ENCODE measurements at regions not wholly inside any gene's neighbourhood (a gene's known extent, or its start where the extent isn't known, plus 50 kb on each side); places are given as distances from the start of the nearest gene placed in this dataset.
"Not testable (repeated sequence)": the region's sequence is repeated elsewhere in the genome, so short reads cannot be mapped to it uniquely, and the experiment has no call there.

DNA sequence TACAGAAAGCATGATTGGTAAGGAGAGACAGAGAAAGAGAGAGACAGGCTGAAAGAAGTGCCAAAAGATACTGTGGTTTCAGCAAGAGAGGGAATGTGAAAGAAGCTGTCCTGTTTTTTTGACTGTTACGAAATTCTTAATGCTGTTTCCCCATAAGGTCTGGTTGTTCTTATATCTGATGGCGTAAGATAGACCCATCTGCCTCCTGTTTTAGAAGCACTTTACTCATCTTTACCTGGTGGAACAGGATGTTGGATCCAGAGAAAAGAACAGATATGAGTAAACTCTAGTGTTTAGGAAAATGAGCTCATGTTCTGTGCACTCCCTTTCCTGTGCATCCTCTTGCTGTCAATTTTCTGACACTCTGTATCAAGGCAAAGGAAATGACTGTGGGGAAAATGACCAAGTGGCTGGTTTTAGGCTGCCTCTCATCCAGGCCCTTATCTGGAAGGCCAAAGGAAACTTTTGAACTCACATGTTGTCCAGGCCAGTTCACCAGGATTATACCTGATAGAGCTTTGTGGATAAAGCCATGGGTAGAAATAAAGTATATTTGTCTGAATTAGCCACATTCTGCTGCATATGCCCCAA, 311.7 kb upstream of the HTR2C start:
- Histone ChIP-seq H3K27ac (ENCODE audit: low read depth, low read length) (no peak overlapping the region), H3K36me3 (ENCODE audit: control insufficient read depth, insufficient read depth, low read length) (no peaks in the 10 kb centered on the region), H3K9me3 (ENCODE audit: control insufficient read depth, insufficient read depth, low read length) (no peaks in the 10 kb centered on the region), H3K27me3 (ENCODE audit: control insufficient read depth, insufficient read depth, low read length) (no peaks in the 10 kb centered on the region; the same call in 1 of the 2 replicates), H3K9ac (ENCODE audit: low read depth, low read length) (no peak overlapping the region), H3K4me1 (ENCODE audit: control insufficient read depth, insufficient read depth, low read length) (no peaks in the 10 kb centered on the region), H3K4me3 (ENCODE audit: low read depth, low read length) (no peak overlapping the region)

DNA sequence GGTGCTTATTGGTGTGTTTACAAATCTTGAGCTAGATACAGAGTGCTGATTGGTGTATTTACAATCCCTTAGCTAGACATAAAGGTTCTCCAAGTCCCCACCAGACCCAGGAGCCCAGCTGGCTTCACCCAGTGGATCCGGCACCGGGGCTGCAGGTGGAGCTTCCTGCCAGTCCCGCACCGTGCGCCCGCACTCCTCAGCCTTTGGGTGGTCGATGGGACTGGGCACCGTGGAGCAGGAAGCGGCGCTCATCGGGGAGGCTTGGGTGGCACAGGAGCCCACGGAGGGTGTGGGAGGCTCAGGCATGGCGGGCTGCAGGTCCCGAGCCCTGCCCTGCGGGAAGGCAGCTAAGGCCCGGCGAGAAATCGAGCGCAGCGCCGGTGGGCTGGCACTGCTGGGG, 313.5 kb upstream of the HTR2C start:
- not testable (repeated sequence) for H3K27me3 ChIP-seq (ENCODE audit: control insufficient read depth, insufficient read depth, low read length)

DNA sequence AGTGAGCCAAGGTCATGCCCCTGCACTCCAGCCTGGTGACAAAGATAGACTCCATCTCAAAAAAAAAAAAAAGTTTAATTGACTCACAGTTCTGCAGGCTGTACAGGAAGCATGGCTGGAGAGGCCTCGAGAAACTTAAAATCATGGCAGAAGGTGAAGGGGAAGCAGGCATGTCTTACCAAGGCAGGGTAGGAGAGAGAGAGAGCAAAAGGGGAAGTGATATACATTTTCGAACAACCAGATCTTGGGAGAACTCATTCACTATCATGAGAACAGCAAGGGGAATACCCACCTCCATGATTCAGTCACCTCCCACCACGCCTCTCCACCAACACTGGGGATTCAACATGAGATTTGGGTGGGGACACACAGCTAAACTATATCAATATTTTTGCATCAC, 315.2 kb upstream of the HTR2C start:
- Histone ChIP-seq H3K4me3 (ENCODE audit: low read depth, low read length) (no peak overlapping the region), H3K9ac (ENCODE audit: low read depth, low read length) (no peak overlapping the region), H3K27me3 (ENCODE audit: control insufficient read depth, insufficient read depth, low read length) (no peaks in the 10 kb centered on the region), H3K27ac (ENCODE audit: low read depth, low read length) (no peak overlapping the region), H3K9me3 (ENCODE audit: control insufficient read depth, insufficient read depth, low read length) (no peaks in the 10 kb centered on the region), H3K36me3 (ENCODE audit: control insufficient read depth, insufficient read depth, low read length) (no peaks in the 10 kb centered on the region), H3K4me1 (ENCODE audit: control insufficient read depth, insufficient read depth, low read length) (no peaks in the 10 kb centered on the region)

More for the DNA sequence above, 313.5 kb upstream of the HTR2C start:
- not testable (repeated sequence) for H3K9ac ChIP-seq (ENCODE audit: low read depth, low read length); H3K36me3 ChIP-seq (ENCODE audit: control insufficient read depth, insufficient read depth, low read length); H3K4me3 ChIP-seq (ENCODE audit: low read depth, low read length); H3K4me1 ChIP-seq (ENCODE audit: control insufficient read depth, insufficient read depth, low read length); H3K9me3 ChIP-seq (ENCODE audit: control insufficient read depth, insufficient read depth, low read length); H3K27ac ChIP-seq (ENCODE audit: low read depth, low read length)

DNA sequence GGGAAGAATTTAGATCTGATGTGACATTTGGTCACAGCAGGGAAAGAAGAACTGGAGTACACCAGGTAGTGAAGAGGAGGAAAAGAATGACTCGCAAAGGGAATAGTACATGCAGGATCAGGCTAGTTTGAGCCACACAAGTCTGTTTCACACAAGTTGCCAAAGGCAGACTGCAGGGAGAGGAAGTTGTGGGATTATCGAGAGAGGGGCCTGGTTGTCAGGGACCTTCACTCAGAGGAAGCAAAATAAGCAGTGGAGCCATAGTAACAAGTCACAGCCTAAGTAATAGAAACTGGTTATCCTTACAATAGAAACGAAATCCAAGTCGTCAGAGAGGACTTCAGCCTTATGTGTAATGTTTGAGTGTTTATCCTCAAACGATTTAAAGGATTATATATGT, 316.7 kb upstream of the HTR2C start:
- Histone ChIP-seq H3K4me1 (ENCODE audit: control insufficient read depth, insufficient read depth, low read length) (no peaks in the 10 kb centered on the region), H3K27ac (ENCODE audit: low read depth, low read length) (no peak overlapping the region), H3K9ac (ENCODE audit: low read depth, low read length) (no peak overlapping the region), H3K27me3 (ENCODE audit: control insufficient read depth, insufficient read depth, low read length) (no peaks in the 10 kb centered on the region), H3K9me3 (ENCODE audit: control insufficient read depth, insufficient read depth, low read length) (no peaks in the 10 kb centered on the region), H3K36me3 (ENCODE audit: control insufficient read depth, insufficient read depth, low read length) (no peaks in the 10 kb centered on the region), H3K4me3 (ENCODE audit: low read depth, low read length) (no peak overlapping the region)

DNA sequence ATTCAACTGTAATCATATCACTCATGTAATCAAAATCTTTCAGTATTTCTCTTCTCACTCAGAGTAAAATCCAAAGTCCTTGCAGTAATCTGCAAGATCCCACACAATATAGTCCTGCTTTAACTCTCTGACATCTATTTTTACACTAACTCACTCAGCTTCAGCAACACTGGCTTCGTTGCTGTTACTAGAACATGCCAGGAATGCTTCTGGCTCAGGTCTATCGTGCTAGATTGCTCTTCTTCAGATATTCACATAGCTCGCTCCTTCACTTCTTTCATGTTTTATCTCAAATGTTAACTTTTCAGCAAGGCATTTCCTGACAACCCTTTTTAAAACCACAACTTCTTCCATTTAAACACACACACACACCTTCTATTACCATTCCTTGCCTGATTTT, 331.7 kb upstream of the HTR2C start:
- H3K9me3 ChIP-seq (ENCODE audit: control insufficient read depth, insufficient read depth, low read length): no peaks in the 10 kb centered on the region
- peaks cover 9% of the 10 kb centered on the region; the same call in 1 of the 2 replicates for H3K27me3 ChIP-seq (ENCODE audit: control insufficient read depth, insufficient read depth, low read length)
- no peak overlapping the region for H3K9ac ChIP-seq (ENCODE audit: low read depth, low read length)

DNA sequence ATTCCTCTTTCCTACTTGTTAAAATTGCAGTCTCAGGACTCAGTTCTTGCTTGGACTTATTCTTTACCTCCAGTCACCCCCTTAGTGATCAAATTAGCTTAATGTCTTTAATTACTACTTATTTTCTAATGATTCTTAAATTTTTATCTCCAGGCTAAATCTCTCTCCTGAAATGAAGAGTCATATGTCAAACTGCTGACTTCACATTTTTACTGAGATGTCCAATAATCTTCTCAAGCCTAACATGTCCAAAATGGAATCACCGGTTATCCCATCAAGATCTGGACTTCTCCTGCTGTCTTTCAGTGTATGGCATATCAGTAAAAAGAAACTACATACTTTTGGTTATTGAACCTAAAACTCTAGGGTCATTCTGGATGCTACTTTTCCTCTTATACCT, 332.3 kb upstream of the HTR2C start:
- Histone ChIP-seq H3K27ac (ENCODE audit: low read depth, low read length) (no peak overlapping the region), H3K9me3 (ENCODE audit: control insufficient read depth, insufficient read depth, low read length) (no peaks in the 10 kb centered on the region), H3K27me3 (ENCODE audit: control insufficient read depth, insufficient read depth, low read length) (peaks cover 9% of the 10 kb centered on the region; the same call in 1 of the 2 replicates)

More for the DNA sequence above, 331.7 kb upstream of the HTR2C start:
- H3K36me3 ChIP-seq (ENCODE audit: control insufficient read depth, insufficient read depth, low read length): no peaks in the 10 kb centered on the region
- no peak overlapping the region for H3K27ac ChIP-seq (ENCODE audit: low read depth, low read length)
- H3K4me1 ChIP-seq (ENCODE audit: control insufficient read depth, insufficient read depth, low read length): no peaks in the 10 kb centered on the region
- no peak overlapping the region for H3K4me3 ChIP-seq (ENCODE audit: low read depth, low read length)

GRCh38 chrX:114221445-114221844, 362.4 kb upstream of the HTR2C start:
- Histone ChIP-seq H3K9ac (ENCODE audit: low read depth, low read length) (no peak overlapping the region), H3K4me3 (ENCODE audit: low read depth, low read length) (no peak overlapping the region), H3K4me1 (ENCODE audit: control insufficient read depth, insufficient read depth, low read length) (peaks cover 8% of the 10 kb centered on the region; the same call in 1 of the 2 replicates), H3K27me3 (ENCODE audit: control insufficient read depth, insufficient read depth, low read length) (peaks cover 6% of the 10 kb centered on the region; the same call in 1 of the 2 replicates), H3K27ac (ENCODE audit: low read depth, low read length) (no peak overlapping the region), H3K9me3 (ENCODE audit: control insufficient read depth, insufficient read depth, low read length) (no peaks in the 10 kb centered on the region), H3K36me3 (ENCODE audit: control insufficient read depth, insufficient read depth, low read length) (no peaks in the 10 kb centered on the region)

More for the DNA sequence above, 332.3 kb upstream of the HTR2C start:
- H3K36me3 ChIP-seq (ENCODE audit: control insufficient read depth, insufficient read depth, low read length): no peaks in the 10 kb centered on the region
- no peak overlapping the region for H3K9ac ChIP-seq (ENCODE audit: low read depth, low read length)
- H3K4me1 ChIP-seq (ENCODE audit: control insufficient read depth, insufficient read depth, low read length): no peaks in the 10 kb centered on the region
- H3K4me3 ChIP-seq (ENCODE audit: low read depth, low read length): no peak overlapping the region

GRCh38 chrX:114210879-114211278, 373.0 kb upstream of the HTR2C start:
- no peaks in the 10 kb centered on the region; the same call in 1 of the 2 replicates for H3K27me3 ChIP-seq (ENCODE audit: control insufficient read depth, insufficient read depth, low read length)
- no peaks in the 10 kb centered on the region for H3K4me1 ChIP-seq (ENCODE audit: control insufficient read depth, insufficient read depth, low read length)
- H3K27ac ChIP-seq (ENCODE audit: low read depth, low read length): no peak overlapping the region

GRCh38 chrX:114201622-114202021, 382.3 kb upstream of the HTR2C start:
- H3K4me3 ChIP-seq (ENCODE audit: low read depth, low read length): no peak overlapping the region
- no peak overlapping the region for H3K27ac ChIP-seq (ENCODE audit: low read depth, low read length)
- H3K9me3 ChIP-seq (ENCODE audit: control insufficient read depth, insufficient read depth, low read length): peaks cover 3% of the 10 kb centered on the region; the same call in 1 of the 2 replicates
- no peaks in the 10 kb centered on the region for H3K36me3 ChIP-seq (ENCODE audit: control insufficient read depth, insufficient read depth, low read length)
- H3K27me3 ChIP-seq (ENCODE audit: control insufficient read depth, insufficient read depth, low read length): no peaks in the 10 kb centered on the region
- no peak overlapping the region for H3K9ac ChIP-seq (ENCODE audit: low read depth, low read length)
- H3K4me1 ChIP-seq (ENCODE audit: control insufficient read depth, insufficient read depth, low read length): no peaks in the 10 kb centered on the region

More at GRCh38 chrX:114210879-114211278, 373.0 kb upstream of the HTR2C start:
- Histone ChIP-seq H3K36me3 (ENCODE audit: control insufficient read depth, insufficient read depth, low read length) (no peaks in the 10 kb centered on the region), H3K9ac (ENCODE audit: low read depth, low read length) (no peak overlapping the region), H3K9me3 (ENCODE audit: control insufficient read depth, insufficient read depth, low read length) (no peaks in the 10 kb centered on the region), H3K4me3 (ENCODE audit: low read depth, low read length) (no peak overlapping the region)

DNA sequence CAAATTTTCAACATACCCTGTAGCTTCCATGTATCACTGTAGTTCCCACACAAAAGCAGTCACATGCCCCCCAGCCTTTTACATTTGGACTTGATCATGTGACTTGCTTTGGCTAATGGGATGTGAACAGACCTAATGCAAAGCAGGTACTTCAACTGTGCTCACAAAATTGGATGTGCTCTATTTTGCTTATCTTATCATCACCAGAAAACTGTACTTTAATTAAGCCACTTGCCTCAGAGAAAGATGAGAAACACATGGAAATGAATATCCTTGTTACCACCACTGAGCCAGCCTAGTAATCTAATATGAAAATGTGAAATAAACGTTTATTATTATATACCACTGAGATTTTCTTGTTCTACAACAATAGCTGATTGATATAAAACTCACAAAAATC, 402.7 kb upstream of the HTR2C start:
- H3K4me3 ChIP-seq (ENCODE audit: low read depth, low read length): no peak overlapping the region
- no peaks in the 10 kb centered on the region for H3K36me3 ChIP-seq (ENCODE audit: control insufficient read depth, insufficient read depth, low read length)
- no peaks in the 10 kb centered on the region for H3K27me3 ChIP-seq (ENCODE audit: control insufficient read depth, insufficient read depth, low read length)
- H3K4me1 ChIP-seq (ENCODE audit: control insufficient read depth, insufficient read depth, low read length): peaks cover 24% of the 10 kb centered on the region
- no peak overlapping the region for H3K27ac ChIP-seq (ENCODE audit: low read depth, low read length)
- H3K9me3 ChIP-seq (ENCODE audit: control insufficient read depth, insufficient read depth, low read length): no peaks in the 10 kb centered on the region; the same call in 1 of the 2 replicates
- H3K9ac ChIP-seq (ENCODE audit: low read depth, low read length): no peak overlapping the region

- H3K9ac ChIP-seq (ENCODE audit: low read depth, low read length): peak overlapping the region; percentile 30; the same call in 1 of the 2 replicates
- 0 out of 2 replicates have a peak overlapping the region, but pooled peaks have one; percentile 11 for H3K4me3 ChIP-seq (ENCODE audit: low read depth, low read length)
- no peaks in the 10 kb centered on the region for H3K27me3 ChIP-seq (ENCODE audit: control insufficient read depth, insufficient read depth, low read length)
- peak overlapping the region; percentile 70 for H3K27ac ChIP-seq (ENCODE audit: low read depth, low read length)
- H3K36me3 ChIP-seq (ENCODE audit: control insufficient read depth, insufficient read depth, low read length): no peaks in the 10 kb centered on the region
- H3K4me1 ChIP-seq (ENCODE audit: control insufficient read depth, insufficient read depth, low read length): peaks cover 24% of the 10 kb centered on the region
- no peaks in the 10 kb centered on the region for H3K9me3 ChIP-seq (ENCODE audit: control insufficient read depth, insufficient read depth, low read length)
Measured at GRCh38 chrX:114178126-114178525, 405.8 kb upstream of the HTR2C start.
